HEK293 (cell line): ENCODE measurements at regions not wholly inside any gene's neighbourhood (a gene's known extent, or its start where the extent isn't known, plus 50 kb on each side); places are given as distances from the start of the nearest gene placed in this dataset.
A peak's percentile ranks its signal among the peaks of the same experiment; 100 is the strongest.

Experiments
- CTCF ChIA-PET: fragments of 350-600 bp; formaldehyde crosslinking; extraction: SDS; loops from one replicate; lab custom pipeline; 2021; ENCODE audit warnings: antibody characterized with exemption; lab: Yijun Ruan, JAX
- POLR2A ChIA-PET: fragments of 300-600 bp; formaldehyde crosslinking; extraction: SDS; loops from one replicate; lab custom pipeline; 2020; ENCODE audit warnings: antibody characterized with exemption, inconsistent platforms; lab: Yijun Ruan, JAX
- H3K27ac ChIP-seq: fragments of 200-500 bp; sonication (Bioruptor generic); 2 replicates; pipeline ENCODE4 v1.5.1; 2014; ENCODE audit warnings: low read depth, low read length, control low read depth, inconsistent platforms; ENCODE audit errors: extremely low read depth
- H3K36me3 ChIP-seq, 2 experiments: fragments of 200-500 bp in 1 of 2; sonication (Bioruptor generic) in 1 of 2; 1 replicate in 1 of 2; 2 replicates in 1 of 2; pipeline ENCODE4 v1.5.1; 2014 to 2017; ENCODE audit warnings: inconsistent platforms in 2 of 2, low read length in 2 of 2; ENCODE audit not compliant: control insufficient read depth in 2 of 2, insufficient read depth in 1 of 2
- H3K4me1 ChIP-seq: fragments of 200-500 bp; sonication (Bioruptor generic); 2 replicates; pipeline ENCODE4 v1.5.1; 2014; ENCODE audit warnings: mild to moderate bottlenecking, low read length, inconsistent platforms; ENCODE audit not compliant: control insufficient read depth, insufficient read depth
- H3K4me3 ChIP-seq: 2 replicates; pipeline ENCODE4 v1.5.1; 2011; ENCODE audit warnings: low read depth, mild to moderate bottlenecking, control low read depth, low read length, moderate library complexity
- H3K9me3 ChIP-seq: fragments of 200-500 bp; sonication (Bioruptor generic); 2 replicates; pipeline ENCODE4 v1.5.1; 2014; ENCODE audit warnings: low read depth, low read length, inconsistent platforms; ENCODE audit not compliant: control insufficient read depth, insufficient read depth
- ATF2 ChIP-seq: fragments of 450-650 bp; formaldehyde crosslinking; IDR thresholded peaks from 2 replicates; pipeline ENCODE4 v1.5.1; 2016; ENCODE audit warnings: missing biosample characterization, missing genetic modification characterization, low read depth
- ELK4 ChIP-seq: IDR thresholded peaks from 2 replicates; pipeline ENCODE4 v1.6.1; 2011; ENCODE audit warnings: mild to moderate bottlenecking, low read depth, low read length, borderline replicate concordance
- GLI2 ChIP-seq: fragments of 450-650 bp; formaldehyde crosslinking; IDR thresholded peaks from 2 replicates; pipeline ENCODE4; 2017; ENCODE audit warnings: missing biosample characterization, missing genetic modification characterization, low read depth, borderline replicate concordance
- INSM2 ChIP-seq: fragments of 450-650 bp; formaldehyde crosslinking; IDR thresholded peaks from 2 replicates; pipeline ENCODE4 v1.5.1; 2016; ENCODE audit warnings: missing biosample characterization, missing genetic modification characterization
- KLF16 ChIP-seq: fragments of 450-650 bp; formaldehyde crosslinking; IDR thresholded peaks from 2 replicates; pipeline ENCODE4 v1.5.1; 2017; ENCODE audit warnings: missing biosample characterization, missing genetic modification characterization
- OSR2 ChIP-seq: fragments of 450-650 bp; formaldehyde crosslinking; IDR thresholded peaks from 2 replicates; pipeline ENCODE4 v1.5.1; 2016; ENCODE audit warnings: missing biosample characterization, missing genetic modification characterization
- PRDM4 ChIP-seq: fragments of 450-650 bp; formaldehyde crosslinking; IDR thresholded peaks from 2 replicates; pipeline ENCODE4 v1.5.1; 2017; ENCODE audit warnings: missing biosample characterization, missing genetic modification characterization
- REPIN1 ChIP-seq: fragments of 450-650 bp; formaldehyde crosslinking; IDR thresholded peaks from 2 replicates; pipeline ENCODE4 v1.5.1; 2017; ENCODE audit warnings: missing biosample characterization, missing genetic modification characterization, low read depth
- SETDB1 ChIP-seq: IDR thresholded peaks from one replicate; pipeline ENCODE4 v1.6.1; 2017; ENCODE audit warnings: mild to moderate bottlenecking, low read length, moderate library complexity, mixed read lengths; ENCODE audit not compliant: insufficient read length
- ZBTB11 ChIP-seq: fragments of 450-650 bp; formaldehyde crosslinking; conservative IDR thresholded peaks from 2 replicates; pipeline ENCODE4 v1.5.1; 2016; ENCODE audit warnings: low read depth, missing biosample characterization, missing genetic modification characterization
- ZBTB49 ChIP-seq: fragments of 450-650 bp; formaldehyde crosslinking; IDR thresholded peaks from 2 replicates; pipeline ENCODE4 v1.5.1; 2016; ENCODE audit warnings: missing biosample characterization, missing genetic modification characterization, low read depth
- ZNF114 ChIP-seq: fragments of 450-650 bp; formaldehyde crosslinking; IDR thresholded peaks from 2 replicates; pipeline ENCODE4 v1.5.0; 2017; ENCODE audit warnings: missing biosample characterization, missing genetic modification characterization
- ZNF174 ChIP-seq: fragments of 450-650 bp; formaldehyde crosslinking; IDR thresholded peaks from 2 replicates; pipeline ENCODE4 v1.5.0; 2017; ENCODE audit warnings: missing biosample characterization, mild to moderate bottlenecking, missing genetic modification characterization
- ZNF24 ChIP-seq: fragments of 450-650 bp; formaldehyde crosslinking; IDR thresholded peaks from 2 replicates; pipeline ENCODE4 v1.5.1; 2016; ENCODE audit warnings: missing biosample characterization, missing genetic modification characterization
- ZNF549 ChIP-seq: fragments of 450-650 bp; IDR thresholded peaks from 2 replicates; pipeline ENCODE4 v1.5.1; 2018; ENCODE audit warnings: missing biosample characterization, missing genetic modification characterization, mild to moderate bottlenecking, inconsistent platforms, moderate library complexity
- ZNF585B ChIP-seq: fragments of 450-650 bp; formaldehyde crosslinking; IDR thresholded peaks from 2 replicates; pipeline ENCODE4 v1.5.1; 2016; ENCODE audit warnings: missing biosample characterization, missing genetic modification characterization
- ZNF624 ChIP-seq: fragments of 450-650 bp; formaldehyde crosslinking; IDR thresholded peaks from 2 replicates; pipeline ENCODE4 v1.5.1; 2017; ENCODE audit warnings: missing biosample characterization, missing genetic modification characterization
- ZNF704 ChIP-seq: fragments of 450-650 bp; formaldehyde crosslinking; IDR thresholded peaks from 2 replicates; pipeline ENCODE4 v1.5.1; 2016; ENCODE audit warnings: missing biosample characterization, missing genetic modification characterization
- ZSCAN5A ChIP-seq: fragments of 450-650 bp; formaldehyde crosslinking; IDR thresholded peaks from 2 replicates; pipeline ENCODE4 v1.5.1; 2016; ENCODE audit warnings: missing biosample characterization, missing genetic modification characterization

GRCh38 chr2:111702804-111703196 is 181.2 kb downstream of the ANAPC1 start:
- TF ChIP-seq INSM2 = no peak
- Histone ChIP-seq H3K4me3 (no peak overlapping the region), H3K9me3 (no peaks in the 10 kb centered on the region), H3K36me3 (no peaks in the 10 kb centered on the region), H3K4me1 (peaks cover 15% of the 10 kb centered on the region), H3K27ac (no peak overlapping the region; the same call in 1 of the 2 replicates)
- CTCF ChIA-PET = interaction anchor here (1.0 to 1.4 kb wide), 3 partner anchors 17 to 891 kb away, joined by 3 to 4 read pairs (median 4); no protein-coding TSS in a partner anchor
- POLR2A ChIA-PET = no interaction called here

GRCh38 chr2:111703759-111704158 is 180.2 kb downstream of the ANAPC1 start:
- Histone ChIP-seq H3K36me3 (no peaks in the 10 kb centered on the region), H3K27ac (peak overlapping the region; percentile 38; the same call in 1 of the 2 replicates), H3K4me1 (peaks cover 15% of the 10 kb centered on the region), H3K4me3 (no peak overlapping the region), H3K9me3 (no peaks in the 10 kb centered on the region)
- POLR2A ChIA-PET = no interaction called here
- CTCF ChIA-PET = interaction anchor here (1.0 kb wide), 1 partner anchor 892 kb away, joined by 3 read pairs; no protein-coding TSS in a partner anchor
- TF ChIP-seq ZNF549 (tag by site-specific recombination) (no peak), ZNF624 (tag by site-specific recombination) (no peak), ZSCAN5A (no peak), ZNF704 (tag by site-specific recombination) (no peak), ZBTB49 (tag by site-specific recombination) (no peak), ATF2 (tag by site-specific recombination) (no peak), OSR2 (tag by site-specific recombination) (no peak), ZNF114 (tag by site-specific recombination) (no peak), ZNF24 (tag by site-specific recombination) (no peak), GLI2 (tag by site-specific recombination) (no peak), ELK4 (no peak), REPIN1 (no peak), SETDB1 (no peak), PRDM4 (tag by site-specific recombination) (no peak), ZNF174 (tag by site-specific recombination) (no peak), ZBTB11 (tag by site-specific recombination) (no peak), ZNF585B (no peak), KLF16 (no peak)
